Transverse colon (tissue), 4 donors: ENCODE measurements at regions not wholly inside any gene's neighbourhood (a gene's known extent, or its start where the extent isn't known, plus 50 kb on each side); places are given as distances from the start of the nearest gene placed in this dataset.

Experiments
- DNase-seq: peaks from one replicate; pipeline ENCODE4 v3.0.0-alpha.2; 2019
- H3K27ac ChIP-seq, 4 donors: fragments of 200-600 bp; sonication (generic); 2 replicates each; pipeline ENCODE4 v1.5.1; 2016 to 2018; ENCODE audit warnings: inconsistent platforms in 4 of 4
- H3K27me3 ChIP-seq: fragments of 200-600 bp; sonication (generic); 2 replicates; pipeline ENCODE4 v1.5.1; 2017; ENCODE audit warnings: inconsistent platforms
- H3K36me3 ChIP-seq, 4 donors: fragments of 200-600 bp; sonication (generic); 2 replicates each; pipeline ENCODE4 v1.5.1; 2017 to 2019; ENCODE audit warnings: inconsistent platforms in 4 of 4
- H3K4me1 ChIP-seq, 4 donors: fragments of 200-600 bp; sonication (generic); 2 replicates each; pipeline ENCODE4 v1.5.1; 2017 to 2020; ENCODE audit warnings: inconsistent platforms in 4 of 4
- H3K4me3 ChIP-seq, 4 donors: fragments of 200-600 bp; sonication (generic); 1 replicate in 1 of 4; 2 replicates in 3 of 4; pipeline versions ENCODE4 v1.5.1 to v1.6.1; 2017 to 2019; ENCODE audit warnings: inconsistent platforms in 4 of 4
- H3K9me3 ChIP-seq, 2 donors: fragments of 200-600 bp; sonication (generic); 2 replicates each; pipeline ENCODE4 v1.5.1; 2017 to 2019; ENCODE audit warnings: inconsistent platforms in 2 of 2
- EP300 ChIP-seq: sonication (generic); formaldehyde crosslinking; IDR thresholded peaks from one replicate; pipeline ENCODE4 v1.6.1; 2017; ENCODE audit warnings: antibody characterized with exemption, low read depth
- POLR2A ChIP-seq: fragments of 450-650 bp; IDR thresholded peaks from one replicate; pipeline ENCODE4 v1.6.1; 2016; ENCODE audit warnings: antibody characterized with exemption, mild to moderate bottlenecking, moderate library complexity
- POLR2AphosphoS5 ChIP-seq, 3 donors: sonication (generic); formaldehyde crosslinking; IDR thresholded peaks; one replicate each; pipeline ENCODE4 v1.6.1; 2016; ENCODE audit warnings: antibody characterized with exemption in 3 of 3
- WGBS, 2 donors: methylation state at CpG; one replicate each; pipeline ENCODE4 v1.1.5; 2018; ENCODE audit warnings: low coverage in 1 of 2; 5-methylcytosine and 5-hydroxymethylcytosine counted together
- in situ Hi-C, 4 donors: fragments of 200-750 bp; cut with MboI; loops; one replicate each; pipeline versions ENCODE4 v1.15.0 to v1.15.1; 2017; ENCODE audit warnings: low sequenced_read_pairs in 3 of 4, low pct_ligation_motif_present in 1 of 4, low pct_unique_long_range_greater_than_20kb in 1 of 4
- intact Hi-C: fragments of 100-400 bp; cut with DNase I; formaldehyde crosslinking; loops from one replicate; pipeline ENCODE4 v1.15.1; 2023; ENCODE audit warnings: low total_unique reads
- TF ChIP-seq, protein P1 (sequence below), 5 experiments: fragments of 200-600 bp in 3 of 5; fragments of 450-650 bp in 2 of 5; sonication (generic) in 3 of 5; IDR thresholded peaks; 1 replicate in 2 of 5; 2 replicates in 3 of 5; pipeline ENCODE4 v1.5.1; 2016 to 2017; ENCODE audit warnings: antibody characterized with exemption in 5 of 5, inconsistent platforms in 3 of 5, mild to moderate bottlenecking in 2 of 5, moderate library complexity in 1 of 5

GRCh38 chr9:87146933-87147332 lies 199.6 kb upstream of the GAS1 start:
- TF ChIP-seq POLR2A = no peak
- no peak for TF ChIP-seq POLR2AphosphoS5 (IDR thresholded peaks at IDR 0.05)
- TF ChIP-seq, protein P1, sequence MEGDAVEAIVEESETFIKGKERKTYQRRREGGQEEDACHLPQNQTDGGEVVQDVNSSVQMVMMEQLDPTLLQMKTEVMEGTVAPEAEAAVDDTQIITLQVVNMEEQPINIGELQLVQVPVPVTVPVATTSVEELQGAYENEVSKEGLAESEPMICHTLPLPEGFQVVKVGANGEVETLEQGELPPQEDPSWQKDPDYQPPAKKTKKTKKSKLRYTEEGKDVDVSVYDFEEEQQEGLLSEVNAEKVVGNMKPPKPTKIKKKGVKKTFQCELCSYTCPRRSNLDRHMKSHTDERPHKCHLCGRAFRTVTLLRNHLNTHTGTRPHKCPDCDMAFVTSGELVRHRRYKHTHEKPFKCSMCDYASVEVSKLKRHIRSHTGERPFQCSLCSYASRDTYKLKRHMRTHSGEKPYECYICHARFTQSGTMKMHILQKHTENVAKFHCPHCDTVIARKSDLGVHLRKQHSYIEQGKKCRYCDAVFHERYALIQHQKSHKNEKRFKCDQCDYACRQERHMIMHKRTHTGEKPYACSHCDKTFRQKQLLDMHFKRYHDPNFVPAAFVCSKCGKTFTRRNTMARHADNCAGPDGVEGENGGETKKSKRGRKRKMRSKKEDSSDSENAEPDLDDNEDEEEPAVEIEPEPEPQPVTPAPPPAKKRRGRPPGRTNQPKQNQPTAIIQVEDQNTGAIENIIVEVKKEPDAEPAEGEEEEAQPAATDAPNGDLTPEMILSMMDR (IDR thresholded peaks at IDR 0.05) = no peak
- no peak for TF ChIP-seq EP300
- Histone ChIP-seq H3K27ac (no peak overlapping the region), H3K9me3 (no peaks in the 10 kb centered on the region), H3K27me3 (peaks cover 13% of the 10 kb centered on the region), H3K4me1 (peaks cover 0 to 14% (median 8%) of the 10 kb centered on the region in 4 donors), H3K36me3 (no peaks in the 10 kb centered on the region), H3K4me3 (no peak overlapping the region)
- intact Hi-C loops (no loop called here), in situ Hi-C loops (no loop called here)
- no peak for DNase-seq
- WGBS, 2 donors = 70 to 100% methylated on average over 1 to 7 of the region's 7 CpGs

DNA sequence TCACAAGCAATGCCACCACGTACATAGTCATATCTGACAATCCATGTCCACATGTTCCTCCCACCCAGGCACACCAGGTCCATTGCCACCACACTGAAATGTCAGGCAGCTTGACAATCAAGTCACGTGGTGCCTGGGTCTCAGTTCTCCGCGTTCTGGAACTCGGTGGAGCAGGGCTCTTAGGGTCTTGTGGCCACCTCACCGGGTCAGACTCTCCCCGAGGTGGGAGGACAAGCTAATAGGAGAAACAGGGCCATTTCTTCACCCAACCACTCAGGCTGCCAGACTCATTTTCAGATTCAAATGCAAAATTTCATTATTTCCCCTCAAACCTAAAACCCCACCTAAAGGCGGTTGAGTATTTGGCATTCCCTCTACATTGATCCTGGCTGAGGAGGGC lies 200.5 kb upstream of the GAS1 start:
- in situ Hi-C loops = no loop called here
- no peaks in the 10 kb centered on the region for H3K36me3 ChIP-seq
- TF ChIP-seq, protein P1 (IDR thresholded peaks at IDR 0.05) = no peak
- no peak for TF ChIP-seq POLR2A
- no peak for TF ChIP-seq POLR2AphosphoS5 (IDR thresholded peaks at IDR 0.05)
- TF ChIP-seq EP300 = no peak
- H3K9me3 ChIP-seq = no peaks in the 10 kb centered on the region
- H3K4me1 ChIP-seq = peaks cover 0 to 14% (median 8%) of the 10 kb centered on the region in 4 donors
- intact Hi-C loops = no loop called here
- WGBS, 2 donors = 57 to 89% methylated on average over 1 to 8 of the region's 8 CpGs
- DNase-seq = no peak
- peak overlapping the region in 1 of 4 donors; percentile 45 for H3K4me3 ChIP-seq
- H3K27me3 ChIP-seq = peaks cover 13% of the 10 kb centered on the region
- H3K27ac ChIP-seq = peak overlapping the region; percentile 78 to 89 (median 84)

GRCh38 chr9:87148331-87149104 lies 201.2 kb upstream of the GAS1 start:
- WGBS, 2 donors = 18% methylated on average over 43 of the region's 49 CpGs; no CpG with 5 or more reads in 1 of the 2 donors
- H3K27me3 ChIP-seq = peaks cover 13% of the 10 kb centered on the region
- peak in 2 of 3 donors; percentile 9 to 30 for TF ChIP-seq POLR2AphosphoS5 (IDR thresholded peaks at IDR 0.05)
- TF ChIP-seq, protein P1 (IDR thresholded peaks at IDR 0.05) = peak in 1 of 5 experiments; percentile 6
- no peak for TF ChIP-seq POLR2A
- peaks cover 0 to 14% (median 8%) of the 10 kb centered on the region in 4 donors for H3K4me1 ChIP-seq
- no peaks in the 10 kb centered on the region for H3K9me3 ChIP-seq
- intact Hi-C loops = no loop called here
- H3K27ac ChIP-seq = peak overlapping the region; percentile 78 to 89 (median 84)
- H3K4me3 ChIP-seq = peak overlapping the region in 3 of 4 donors; percentile 20 to 45 (median 24)
- in situ Hi-C loops = no loop called here
- no peaks in the 10 kb centered on the region for H3K36me3 ChIP-seq
- DNase-seq = peak; percentile 52

DNA sequence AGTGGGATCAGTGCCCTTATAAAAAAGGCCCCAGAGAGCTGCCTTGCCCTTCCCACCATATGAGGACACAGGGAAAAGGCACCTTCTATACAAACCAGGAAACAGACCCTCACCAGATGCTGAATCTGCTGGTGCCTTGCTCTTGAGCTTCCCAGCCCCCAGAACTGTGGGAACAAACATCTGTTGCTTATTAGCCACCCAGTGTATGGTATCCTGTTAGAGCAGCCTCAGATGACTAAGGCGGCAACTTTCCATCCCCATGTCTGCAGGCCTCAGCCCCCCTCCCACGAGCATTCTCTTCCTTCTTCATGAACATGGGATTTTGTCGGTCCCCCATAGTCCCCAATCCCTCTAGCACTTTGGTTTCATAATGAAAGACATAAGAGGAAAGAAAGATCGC lies 202.5 kb upstream of the GAS1 start:
- no peak for TF ChIP-seq POLR2A
- TF ChIP-seq EP300 = no peak
- TF ChIP-seq, protein P1 (IDR thresholded peaks at IDR 0.05) = no peak
- no peak for TF ChIP-seq POLR2AphosphoS5 (IDR thresholded peaks at IDR 0.05)
- in situ Hi-C loops = no loop called here

More for the DNA sequence above, 202.5 kb upstream of the GAS1 start:
- 58 to 78% methylated on average over 4 of the region's 4 CpGs for WGBS, 2 donors
- Histone ChIP-seq H3K4me3 (no peak overlapping the region), H3K36me3 (no peaks in the 10 kb centered on the region), H3K27me3 (peaks cover 13% of the 10 kb centered on the region), H3K4me1 (peaks cover 0 to 14% (median 8%) of the 10 kb centered on the region in 4 donors), H3K9me3 (no peaks in the 10 kb centered on the region), H3K27ac (no peak overlapping the region)
- DNase-seq = no peak
- intact Hi-C loops = no loop called here
